ENCODE measurements at regions not wholly inside any gene's neighbourhood (a gene's known extent, or its start where the extent isn't known, plus 50 kb on each side); places are given as distances from the start of the nearest gene placed in this dataset.

DNA sequence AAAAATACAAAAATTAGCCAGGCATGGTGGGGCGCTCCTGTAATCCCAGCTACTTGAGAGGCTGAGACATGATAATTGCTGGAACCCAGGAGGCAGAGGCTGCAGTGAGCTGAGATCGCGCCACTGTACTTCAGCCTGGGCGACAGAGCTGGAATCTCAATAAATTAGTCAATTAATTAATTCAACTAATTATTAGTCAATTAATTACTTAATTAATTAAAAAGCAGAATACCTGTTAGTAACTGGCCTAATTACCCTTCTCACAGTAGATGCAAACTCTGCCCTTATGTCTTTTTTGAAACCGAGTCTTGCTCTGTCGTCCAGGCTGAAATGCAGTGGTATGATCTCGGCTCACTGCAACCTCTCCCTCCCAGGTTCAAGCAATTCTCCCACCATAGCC, 261.2 kb downstream of the ASMT start:
- TF ChIP-seq, protein P1, sequence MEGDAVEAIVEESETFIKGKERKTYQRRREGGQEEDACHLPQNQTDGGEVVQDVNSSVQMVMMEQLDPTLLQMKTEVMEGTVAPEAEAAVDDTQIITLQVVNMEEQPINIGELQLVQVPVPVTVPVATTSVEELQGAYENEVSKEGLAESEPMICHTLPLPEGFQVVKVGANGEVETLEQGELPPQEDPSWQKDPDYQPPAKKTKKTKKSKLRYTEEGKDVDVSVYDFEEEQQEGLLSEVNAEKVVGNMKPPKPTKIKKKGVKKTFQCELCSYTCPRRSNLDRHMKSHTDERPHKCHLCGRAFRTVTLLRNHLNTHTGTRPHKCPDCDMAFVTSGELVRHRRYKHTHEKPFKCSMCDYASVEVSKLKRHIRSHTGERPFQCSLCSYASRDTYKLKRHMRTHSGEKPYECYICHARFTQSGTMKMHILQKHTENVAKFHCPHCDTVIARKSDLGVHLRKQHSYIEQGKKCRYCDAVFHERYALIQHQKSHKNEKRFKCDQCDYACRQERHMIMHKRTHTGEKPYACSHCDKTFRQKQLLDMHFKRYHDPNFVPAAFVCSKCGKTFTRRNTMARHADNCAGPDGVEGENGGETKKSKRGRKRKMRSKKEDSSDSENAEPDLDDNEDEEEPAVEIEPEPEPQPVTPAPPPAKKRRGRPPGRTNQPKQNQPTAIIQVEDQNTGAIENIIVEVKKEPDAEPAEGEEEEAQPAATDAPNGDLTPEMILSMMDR (IDR thresholded peaks at IDR 0.05), result no peak
- no peak for TF ChIP-seq EZH2 (IDR thresholded peaks at IDR 0.05; ENCODE audit: borderline replicate concordance, insufficient read depth, low read depth, low read length, poor library complexity, severe bottlenecking)
